Suprapubic skin (tissue), 4 donors: ENCODE measurements at regions not wholly inside any gene's neighbourhood (a gene's known extent, or its start where the extent isn't known, plus 50 kb on each side); places are given as distances from the start of the nearest gene placed in this dataset.

ENCODE experiments used
- CTCF ChIP-seq, 2 donors: fragments of 200-600 bp in 1 of 2; fragments of 450-650 bp in 1 of 2; sonication (generic) in 1 of 2; IDR thresholded peaks; one replicate each; pipeline ENCODE4 v1.5.1; 2016 to 2019; ENCODE audit warnings: antibody characterized with exemption in 2 of 2, mild to moderate bottlenecking in 1 of 2, moderate library complexity in 1 of 2
- POLR2A ChIP-seq, 2 donors: fragments of 450-650 bp; IDR thresholded peaks; one replicate each; pipeline ENCODE4 v1.6.1; 2017; ENCODE audit warnings: antibody characterized with exemption in 2 of 2, mild to moderate bottlenecking in 2 of 2, moderate library complexity in 2 of 2
- POLR2AphosphoS5 ChIP-seq, 3 donors: sonication (generic); formaldehyde crosslinking; IDR thresholded peaks; one replicate each; pipeline ENCODE4 v1.6.1; 2017; ENCODE audit warnings: antibody characterized with exemption in 3 of 3

DNA sequence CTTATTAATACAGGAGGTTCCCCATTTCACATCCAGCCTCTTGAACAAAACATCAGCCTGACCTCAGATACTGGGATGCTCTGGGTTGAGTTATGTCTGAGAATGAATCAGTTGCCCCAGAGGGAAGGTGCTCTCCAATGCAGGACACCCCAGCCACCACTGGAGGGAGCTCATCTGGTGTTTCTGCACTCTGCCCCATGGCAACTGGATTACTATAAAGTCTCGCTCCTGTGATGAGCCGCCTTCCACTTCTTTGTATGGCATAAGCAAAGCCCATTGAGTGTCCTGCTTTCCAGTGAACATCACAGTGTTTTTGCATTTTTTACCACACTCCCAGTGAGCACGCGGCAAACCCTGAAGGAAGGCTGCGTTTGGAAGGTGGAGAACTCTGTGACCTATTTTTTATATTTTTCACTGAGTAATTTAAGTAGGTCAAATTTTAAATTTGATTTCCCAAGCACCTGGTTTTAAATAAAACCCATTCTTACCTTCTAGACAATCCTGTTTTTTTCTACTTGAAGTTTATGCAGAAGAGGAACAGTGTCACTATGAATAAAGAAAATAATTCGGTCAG lies 176.9 kb upstream of the WWC1 start:
- TF ChIP-seq POLR2A (IDR thresholded peaks at IDR 0.05) (no peak), CTCF (IDR thresholded peaks at IDR 0.05) (peak in 1 of 2 donors; percentile 34), POLR2AphosphoS5 (IDR thresholded peaks at IDR 0.05) (no peak)
